Endothelial cell (in vitro differentiated cells): ENCODE measurements at regions not wholly inside any gene's neighbourhood (a gene's known extent, or its start where the extent isn't known, plus 50 kb on each side); places are given as distances from the start of the nearest gene placed in this dataset.
"Not testable (repeated sequence)": the region's sequence is repeated elsewhere in the genome, so short reads cannot be mapped to it uniquely, and the experiment has no call there.

ENCODE experiments used
- DNase-seq: peaks from one replicate; pipeline ENCODE4 v3.0.0; 2021; ENCODE audit warnings: low spot score
- H3K27ac Mint-ChIP-seq: one replicate; pipeline ENCODE4 v1.8.0; 2021; ENCODE audit warnings: mixed read lengths, inconsistent platforms; ENCODE audit not compliant: unreplicated experiment
- H3K27me3 Mint-ChIP-seq: one replicate; pipeline ENCODE4 v1.8.0; 2021; ENCODE audit warnings: mild to moderate bottlenecking, moderate library complexity, mixed read lengths, inconsistent platforms; ENCODE audit not compliant: unreplicated experiment
- H3K36me3 Mint-ChIP-seq: one replicate; pipeline ENCODE4 v1.8.0; 2021; ENCODE audit warnings: mild to moderate bottlenecking, low read depth, mixed read lengths, inconsistent platforms; ENCODE audit not compliant: unreplicated experiment
- H3K4me1 Mint-ChIP-seq: one replicate; pipeline ENCODE4 v1.8.0; 2021; ENCODE audit warnings: mild to moderate bottlenecking, mixed read lengths, inconsistent platforms; ENCODE audit not compliant: unreplicated experiment
- H3K4me3 Mint-ChIP-seq: one replicate; pipeline ENCODE4 v1.8.0; 2021; ENCODE audit warnings: mild to moderate bottlenecking, mixed read lengths, inconsistent platforms; ENCODE audit not compliant: unreplicated experiment
- H3K9me3 Mint-ChIP-seq: one replicate; pipeline ENCODE4 v1.8.0; 2021; ENCODE audit warnings: mixed read lengths, inconsistent platforms; ENCODE audit not compliant: unreplicated experiment
- TF ChIP-seq, protein P1 (sequence below): fragments of 200-600 bp; sonication (generic); IDR thresholded peaks from one replicate; pipeline ENCODE4 v1.5.0; 2021; ENCODE audit warnings: antibody characterized with exemption; ENCODE audit not compliant: unreplicated experiment

DNA sequence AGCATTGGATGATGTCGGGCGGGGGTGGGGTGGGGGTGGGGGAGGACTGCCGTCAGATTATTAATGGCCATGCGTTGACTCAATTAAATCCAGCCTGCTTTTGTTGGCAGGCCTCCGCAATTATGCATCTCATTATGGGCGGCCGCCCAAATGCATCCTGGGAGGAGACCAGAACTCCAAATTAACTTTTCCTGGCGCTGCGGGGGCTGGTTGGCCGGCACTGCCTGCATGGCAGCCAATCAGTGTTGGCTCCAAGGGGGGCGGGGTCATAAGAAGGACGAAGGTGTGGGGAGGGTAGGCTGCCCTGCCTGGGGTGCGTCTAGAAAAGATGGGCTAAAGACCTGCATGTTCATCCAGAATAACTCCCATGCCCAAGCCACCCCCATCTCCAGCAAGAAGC lies 83.9 kb upstream of the PAX2 start:
- TF ChIP-seq, protein P1, sequence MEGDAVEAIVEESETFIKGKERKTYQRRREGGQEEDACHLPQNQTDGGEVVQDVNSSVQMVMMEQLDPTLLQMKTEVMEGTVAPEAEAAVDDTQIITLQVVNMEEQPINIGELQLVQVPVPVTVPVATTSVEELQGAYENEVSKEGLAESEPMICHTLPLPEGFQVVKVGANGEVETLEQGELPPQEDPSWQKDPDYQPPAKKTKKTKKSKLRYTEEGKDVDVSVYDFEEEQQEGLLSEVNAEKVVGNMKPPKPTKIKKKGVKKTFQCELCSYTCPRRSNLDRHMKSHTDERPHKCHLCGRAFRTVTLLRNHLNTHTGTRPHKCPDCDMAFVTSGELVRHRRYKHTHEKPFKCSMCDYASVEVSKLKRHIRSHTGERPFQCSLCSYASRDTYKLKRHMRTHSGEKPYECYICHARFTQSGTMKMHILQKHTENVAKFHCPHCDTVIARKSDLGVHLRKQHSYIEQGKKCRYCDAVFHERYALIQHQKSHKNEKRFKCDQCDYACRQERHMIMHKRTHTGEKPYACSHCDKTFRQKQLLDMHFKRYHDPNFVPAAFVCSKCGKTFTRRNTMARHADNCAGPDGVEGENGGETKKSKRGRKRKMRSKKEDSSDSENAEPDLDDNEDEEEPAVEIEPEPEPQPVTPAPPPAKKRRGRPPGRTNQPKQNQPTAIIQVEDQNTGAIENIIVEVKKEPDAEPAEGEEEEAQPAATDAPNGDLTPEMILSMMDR = no peak
- no peaks in the 10 kb centered on the region for H3K9me3 Mint-ChIP-seq
- peaks cover 4% of the 10 kb centered on the region for H3K4me1 Mint-ChIP-seq
- H3K27me3 Mint-ChIP-seq = peaks cover 21% of the 10 kb centered on the region
- no peak overlapping the region for H3K27ac Mint-ChIP-seq
- H3K4me3 Mint-ChIP-seq = no peak overlapping the region
- H3K36me3 Mint-ChIP-seq = peaks cover 3% of the 10 kb centered on the region
- DNase-seq = no peak

DNA sequence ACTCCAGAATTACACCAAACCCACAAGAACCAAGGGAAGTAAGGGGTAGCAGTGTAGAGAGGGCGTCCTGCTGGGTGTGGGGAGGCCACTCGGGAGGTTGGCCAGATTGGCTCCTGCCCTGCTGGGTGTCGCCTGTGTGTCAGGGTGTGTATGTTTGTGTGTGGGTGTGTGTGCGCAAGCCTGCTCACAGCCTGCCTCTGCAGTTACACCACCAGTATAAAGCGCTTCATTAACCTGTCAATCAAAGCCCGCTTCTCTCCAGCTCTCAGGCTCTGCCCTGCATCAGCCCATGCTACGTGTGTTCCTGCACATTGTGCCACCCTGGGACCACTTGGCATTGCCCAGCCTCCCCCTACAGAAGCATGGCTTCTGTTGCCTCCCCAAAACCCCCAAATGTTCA lies 83.3 kb upstream of the PAX2 start:
- H3K27me3 Mint-ChIP-seq = peaks cover 21% of the 10 kb centered on the region
- H3K9me3 Mint-ChIP-seq = no peaks in the 10 kb centered on the region
- TF ChIP-seq, protein P1 = no peak
- no peak overlapping the region for H3K27ac Mint-ChIP-seq
- peaks cover 2% of the 10 kb centered on the region for H3K4me1 Mint-ChIP-seq
- H3K4me3 Mint-ChIP-seq = no peak overlapping the region
- peaks cover 3% of the 10 kb centered on the region for H3K36me3 Mint-ChIP-seq
- no peak for DNase-seq

DNA sequence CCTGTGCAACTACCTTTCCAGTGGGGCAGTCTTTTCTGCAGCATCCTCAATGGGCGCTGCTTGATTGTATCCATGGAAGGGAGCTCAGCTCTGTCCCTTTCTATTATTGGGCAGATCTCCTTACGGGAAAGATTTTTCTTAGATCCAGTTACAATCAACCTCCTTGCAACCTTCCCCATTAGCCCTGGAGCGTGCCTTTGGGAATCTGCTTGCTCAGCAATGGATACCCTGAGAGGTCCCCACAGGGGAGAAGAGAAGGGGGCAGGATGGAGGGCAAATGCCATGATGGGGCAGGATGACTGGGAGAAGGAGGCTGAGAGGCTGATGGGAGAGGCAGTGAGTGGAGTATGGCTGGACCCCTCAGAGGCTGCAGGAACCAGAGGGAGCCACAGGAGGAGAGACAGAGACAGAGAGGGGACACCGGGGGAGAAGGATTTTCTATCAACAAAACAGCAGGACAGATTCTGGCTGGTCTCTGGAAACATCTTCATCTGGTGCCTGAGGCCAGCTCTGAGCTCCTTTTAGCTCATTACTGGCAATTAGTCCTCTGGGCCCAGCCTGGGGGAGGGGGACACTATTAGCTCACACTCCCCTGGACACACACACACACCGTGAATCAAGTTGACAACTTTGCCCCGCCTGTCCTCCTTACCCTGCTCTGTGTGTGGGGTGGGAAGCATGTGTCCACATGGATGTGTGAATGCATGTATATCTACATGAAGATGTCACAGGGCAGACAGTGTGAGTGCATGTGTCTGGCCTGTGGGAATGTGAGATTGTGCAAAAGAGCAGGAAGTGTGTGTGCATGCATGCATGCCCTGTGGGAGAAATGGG lies 80.8 kb upstream of the PAX2 start:
- peaks cover 5% of the 10 kb centered on the region for H3K4me1 Mint-ChIP-seq
- no peak for DNase-seq
- no peak overlapping the region for H3K4me3 Mint-ChIP-seq
- H3K36me3 Mint-ChIP-seq = no peaks in the 10 kb centered on the region
- H3K27me3 Mint-ChIP-seq = peaks cover 14% of the 10 kb centered on the region
- H3K27ac Mint-ChIP-seq = no peak overlapping the region
- TF ChIP-seq, protein P1 = no peak
- no peaks in the 10 kb centered on the region for H3K9me3 Mint-ChIP-seq

DNA sequence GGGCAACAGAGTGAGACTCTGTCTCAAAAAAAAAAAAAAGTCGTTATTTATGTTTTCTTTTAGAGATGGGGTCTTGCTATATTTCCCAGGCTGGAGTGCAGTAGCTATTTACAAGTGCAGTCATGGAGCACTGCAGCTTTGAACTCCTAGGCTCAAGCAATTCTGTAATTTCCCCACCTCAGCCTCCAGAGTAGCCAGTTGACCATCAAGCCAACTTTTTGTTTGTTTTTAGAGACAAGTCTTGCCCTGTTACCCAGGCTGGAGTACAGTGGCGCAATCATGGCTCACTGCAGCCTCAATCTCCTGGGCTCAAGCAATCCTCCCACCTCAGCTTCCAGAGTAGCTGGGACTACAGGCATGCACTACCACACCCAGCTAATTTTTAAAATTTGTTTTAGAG lies 78.7 kb upstream of the PAX2 start:
- not testable (repeated sequence) for H3K4me1 Mint-ChIP-seq, H3K9me3 Mint-ChIP-seq, H3K4me3 Mint-ChIP-seq

DNA sequence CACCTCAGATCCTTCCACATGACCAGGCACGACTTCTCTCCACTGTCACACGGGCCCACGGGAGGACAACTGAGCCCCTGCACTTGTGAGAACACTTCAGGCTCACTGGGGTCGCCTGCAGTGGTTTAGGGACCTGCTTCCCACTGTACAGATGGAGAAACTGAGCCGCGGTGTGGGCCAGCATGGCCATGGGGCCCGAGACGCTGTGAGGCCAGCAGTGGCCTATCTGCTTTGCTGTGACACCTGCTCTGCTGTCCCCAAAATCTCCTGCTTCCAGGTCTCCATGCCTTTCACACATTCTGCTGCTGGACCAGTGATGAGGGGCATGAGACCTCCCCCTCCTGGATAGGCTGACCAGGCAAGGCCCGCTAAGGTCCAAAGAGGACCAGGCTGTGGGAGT lies 75.8 kb upstream of the PAX2 start:
- Mint-ChIP-seq H3K4me1 (peaks cover 12% of the 10 kb centered on the region), H3K4me3 (no peak overlapping the region), H3K9me3 (no peaks in the 10 kb centered on the region), H3K27me3 (peaks cover 19% of the 10 kb centered on the region), H3K36me3 (no peaks in the 10 kb centered on the region), H3K27ac (no peak overlapping the region)
- TF ChIP-seq, protein P1 = no peak
- DNase-seq = no peak

More for the DNA sequence above, 78.7 kb upstream of the PAX2 start:
- not testable (repeated sequence) for H3K27ac Mint-ChIP-seq, H3K36me3 Mint-ChIP-seq, DNase-seq
- peaks cover 19% of the 10 kb centered on the region for H3K27me3 Mint-ChIP-seq
